HG02763 (cell line): ENCODE measurements at regions not wholly inside any gene's neighbourhood (a gene's known extent, or its start where the extent isn't known, plus 50 kb on each side); places are given as distances from the start of the nearest gene placed in this dataset.
"Not testable (repeated sequence)": the region's sequence is repeated elsewhere in the genome, so short reads cannot be mapped to it uniquely, and the experiment has no call there.

Experiments used
- ATAC-seq: cut with Tn5 transposase; IDR thresholded peaks from one replicate; pipeline ENCODE4 v1.9.1; 2021; ENCODE audit warnings: mild to moderate bottlenecking, moderate library complexity; ENCODE audit not compliant: unreplicated experiment

- no peak for ATAC-seq
Observed at GRCh38 chr5:145027286-145027685, 807.9 kb downstream of the PRELID2 start.

- ATAC-seq, result no peak
Observed at GRCh38 chr5:145025775-145026174, 809.4 kb downstream of the PRELID2 start.

GRCh38 chr5:145015146-145015545 lies 820.0 kb downstream of the PRELID2 start:
- ATAC-seq, result no peak

GRCh38 chr5:145014109-145014508 lies 821.0 kb downstream of the PRELID2 start:
- ATAC-seq, result no peak

GRCh38 chr5:145010834-145011233 lies 824.3 kb downstream of the PRELID2 start:
- ATAC-seq, result no peak

- ATAC-seq, result no peak
Observed at GRCh38 chr5:145008876-145009530, 826.1 kb downstream of the PRELID2 start.

- not testable (repeated sequence) for ATAC-seq
Observed at GRCh38 chr5:144994356-144994755, 823.7 kb downstream of the KCTD16 start.

- ATAC-seq, result no peak
Observed at GRCh38 chr5:144983101-144983500, 812.4 kb downstream of the KCTD16 start.

GRCh38 chr5:144979516-144980264 lies 809.0 kb downstream of the KCTD16 start:
- no peak for ATAC-seq

GRCh38 chr5:144972317-144972716 lies 801.6 kb downstream of the KCTD16 start:
- ATAC-seq, result no peak

- ATAC-seq, result no peak
Observed at GRCh38 chr5:144971108-144971850, 800.6 kb downstream of the KCTD16 start.

GRCh38 chr5:144960296-144960695 lies 789.6 kb downstream of the KCTD16 start:
- no peak for ATAC-seq

GRCh38 chr5:144958002-144958401 lies 787.3 kb downstream of the KCTD16 start:
- ATAC-seq, result no peak

- no peak for ATAC-seq
Observed at GRCh38 chr5:144950996-144951395, 780.3 kb downstream of the KCTD16 start.

GRCh38 chr5:144947023-144947422 lies 776.4 kb downstream of the KCTD16 start:
- no peak for ATAC-seq

- ATAC-seq, result no peak
Observed at GRCh38 chr5:144945503-144945902, 774.8 kb downstream of the KCTD16 start.

- ATAC-seq, result no peak
Observed at GRCh38 chr5:144944936-144945335, 774.3 kb downstream of the KCTD16 start.

- ATAC-seq, result no peak
Observed at GRCh38 chr5:144941004-144941403, 770.3 kb downstream of the KCTD16 start.

GRCh38 chr5:144918371-144918770 lies 747.7 kb downstream of the KCTD16 start:
- no peak for ATAC-seq

GRCh38 chr5:144915452-144915851 lies 744.8 kb downstream of the KCTD16 start:
- no peak for ATAC-seq

- no peak for ATAC-seq
Observed at GRCh38 chr5:144913661-144914060, 743.0 kb downstream of the KCTD16 start.

- ATAC-seq, result no peak
Observed at GRCh38 chr5:144896473-144896872, 725.8 kb downstream of the KCTD16 start.
